Glomerular visceral epithelial cell (primary cell): ENCODE measurements at regions not wholly inside any gene's neighbourhood (a gene's known extent, or its start where the extent isn't known, plus 50 kb on each side); places are given as distances from the start of the nearest gene placed in this dataset.
A peak's percentile ranks its signal among the peaks of the same experiment; 100 is the strongest.
"Not testable (repeated sequence)": the region's sequence is repeated elsewhere in the genome, so short reads cannot be mapped to it uniquely, and the experiment has no call there.

Experiments used
- DNase-seq: peaks from one replicate; pipeline ENCODE4 v3.0.0-alpha.2; 2016; ENCODE audit errors: extremely low spot score

DNA sequence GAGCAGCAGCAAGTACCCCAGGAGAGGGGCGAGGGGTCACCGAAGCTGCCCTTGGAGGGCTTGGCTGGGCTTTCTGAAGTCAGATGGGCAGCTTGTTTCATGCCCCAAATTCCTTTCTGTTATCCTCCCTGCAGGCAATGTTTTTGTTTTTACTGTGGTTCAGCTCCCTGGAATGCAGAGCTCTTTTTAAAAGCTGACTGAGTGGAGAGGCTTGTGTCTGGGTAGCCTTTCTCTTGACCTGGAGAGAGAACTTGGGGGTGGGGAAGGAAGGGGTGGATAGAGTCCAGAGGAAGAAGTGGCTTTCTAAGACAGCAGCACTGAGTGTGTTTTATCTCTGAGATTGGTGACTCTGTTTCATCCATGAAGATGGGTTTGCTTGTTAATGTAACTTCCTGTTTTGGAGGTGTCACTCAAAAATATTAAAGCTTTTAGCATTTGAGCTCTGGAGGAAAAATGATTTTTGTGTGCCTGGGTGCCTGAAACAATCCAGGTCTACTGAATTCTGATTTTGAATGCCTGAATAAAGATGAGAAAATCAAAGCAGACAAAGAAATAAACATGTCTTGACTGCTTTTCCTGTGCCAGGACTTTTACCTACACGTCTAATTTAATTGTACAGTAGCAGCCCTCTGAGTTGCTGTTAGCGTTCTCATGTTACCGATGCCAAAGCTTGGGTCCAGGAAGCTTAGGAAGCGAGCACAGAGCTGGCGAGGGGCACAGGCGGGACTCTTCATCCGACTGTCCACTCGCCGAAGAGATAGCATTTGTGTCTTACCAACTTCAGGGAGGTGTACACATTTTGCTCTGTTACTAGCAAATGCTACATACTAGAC is 78.2 kb upstream of the EEF1E1 start:
- DNase-seq, result peak; percentile 58

DNA sequence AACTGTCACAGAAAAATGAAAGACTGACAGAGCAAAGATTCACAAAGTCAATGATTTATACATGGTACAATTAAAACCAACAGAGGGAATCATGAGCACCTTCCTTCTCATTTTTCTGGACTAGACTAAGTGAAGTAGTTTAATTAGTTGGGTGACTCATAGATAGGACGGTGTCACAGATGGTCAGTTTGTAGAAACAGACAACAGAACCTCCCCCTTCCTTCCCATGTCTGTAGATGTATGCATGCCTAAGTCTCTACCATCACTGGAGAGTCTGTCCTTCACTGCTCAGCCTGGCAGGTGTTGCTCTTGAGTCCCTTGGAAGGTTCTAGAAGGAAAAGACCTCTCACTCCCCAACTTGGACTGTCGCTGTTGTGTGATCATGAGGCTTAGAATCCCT is 75.4 kb upstream of the EEF1E1 start:
- peak; percentile 56 for DNase-seq

GRCh38 chr6:8175046-8175777 is 72.9 kb upstream of the EEF1E1 start:
- no peak for DNase-seq

DNA sequence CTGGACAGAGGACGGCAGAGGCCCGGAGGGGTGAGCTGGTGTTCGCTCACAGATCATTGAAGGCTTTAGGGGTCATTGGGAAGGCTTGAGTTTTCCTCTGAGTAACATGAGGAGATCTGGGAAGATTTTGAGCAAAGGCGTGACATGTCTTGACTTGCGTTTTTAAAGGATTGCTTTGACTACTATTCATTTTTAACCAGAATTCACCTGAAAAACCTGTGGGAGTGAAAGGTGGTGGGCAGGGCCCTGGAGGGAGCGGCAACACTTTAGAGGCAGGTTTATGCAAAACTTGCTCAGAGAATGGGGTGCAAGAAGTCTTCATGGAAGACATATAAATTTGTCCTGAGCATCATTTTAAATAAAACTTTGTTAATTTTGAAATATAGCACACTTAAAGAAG is 72.2 kb upstream of the EEF1E1 start:
- DNase-seq, result no peak

- no peak for DNase-seq
These were observed 70.2 kb upstream of the EEF1E1 start for GRCh38 chr6:8172530-8172929.

DNA sequence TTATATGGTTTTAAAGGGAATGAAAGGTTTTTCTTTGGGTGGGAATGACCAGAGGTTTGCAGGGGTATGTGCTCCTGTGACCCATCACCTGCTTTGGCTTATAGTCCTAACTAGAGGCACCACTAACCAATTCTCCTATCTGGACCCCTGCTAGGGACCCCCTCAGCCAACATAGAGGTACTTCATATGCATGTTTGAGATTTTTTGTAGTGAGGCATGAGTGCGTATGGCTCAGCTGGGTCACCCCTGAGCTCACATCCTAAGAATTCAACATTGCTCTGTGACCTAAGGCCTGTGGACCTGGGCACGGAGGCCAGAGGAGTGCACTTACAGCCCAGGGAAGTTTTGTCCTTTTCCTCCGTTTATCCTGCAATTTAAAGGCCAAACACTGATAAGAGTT is 68.4 kb upstream of the EEF1E1 start:
- no peak for DNase-seq

DNA sequence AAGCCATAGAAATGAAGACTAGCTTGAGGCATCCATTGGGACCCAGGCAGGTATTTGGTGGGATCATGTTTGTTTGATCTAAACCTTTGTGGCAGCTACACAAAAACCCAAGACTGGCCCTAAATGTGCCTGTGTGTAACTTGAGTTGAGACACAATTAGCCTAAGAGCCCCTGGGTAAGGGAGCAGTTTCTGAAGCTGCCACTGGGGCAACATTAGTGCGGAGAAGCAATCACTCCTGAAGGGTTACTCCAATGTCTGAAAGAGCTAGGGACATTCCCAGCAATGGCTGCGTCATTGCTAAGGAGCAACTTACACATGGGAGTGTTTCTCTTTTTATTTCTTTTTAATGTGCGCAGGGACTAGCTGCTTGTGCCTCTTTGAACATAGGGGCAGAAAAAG is 67.9 kb upstream of the EEF1E1 start:
- no peak for DNase-seq

- no peak for DNase-seq
These were observed 63.8 kb upstream of the EEF1E1 start for GRCh38 chr6:8166156-8166555.

DNA sequence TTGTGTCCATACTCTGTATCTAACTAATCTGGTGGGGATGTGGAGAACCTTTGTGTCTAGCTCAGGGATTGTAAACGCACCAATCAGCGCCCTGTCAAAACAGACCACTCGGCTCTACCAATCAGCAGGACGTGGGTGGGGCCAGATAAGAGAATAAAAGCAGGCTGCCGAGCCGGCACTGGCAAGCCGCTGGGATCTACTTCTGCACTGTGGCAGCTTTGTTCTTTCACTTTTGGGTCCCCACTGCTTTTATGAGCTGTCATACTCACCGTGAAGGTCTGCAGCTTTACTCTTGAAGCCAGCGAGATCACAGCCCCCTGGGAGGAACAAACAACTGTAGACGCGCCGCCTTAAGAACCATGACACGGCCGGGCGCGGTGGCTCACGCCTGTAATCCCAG is 62.7 kb upstream of the EEF1E1 start:
- not testable (repeated sequence) for DNase-seq

DNA sequence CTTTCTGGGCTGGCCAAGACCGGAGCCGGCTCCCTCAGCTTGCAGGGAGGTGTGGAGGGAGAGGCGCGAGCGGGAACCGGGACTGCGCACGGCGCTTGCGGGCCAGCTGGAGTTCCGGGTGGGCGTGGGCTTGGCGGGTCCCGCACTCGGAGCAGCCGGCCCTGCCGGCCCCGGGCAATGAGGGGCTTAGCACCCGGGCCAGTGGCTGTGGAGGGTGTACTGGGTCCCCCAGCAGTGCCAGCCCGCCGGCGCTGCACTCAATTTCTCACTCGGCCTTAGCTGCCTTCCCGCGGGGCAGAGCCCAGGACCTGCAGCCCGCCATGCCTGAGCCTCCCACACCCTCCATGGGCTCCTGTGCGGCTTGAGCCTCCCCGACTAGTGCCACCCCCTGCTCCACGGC is 61.9 kb upstream of the EEF1E1 start:
- not testable (repeated sequence) for DNase-seq

- DNase-seq, result no peak
These were observed 57.6 kb upstream of the EEF1E1 start for GRCh38 chr6:8159966-8160365.

GRCh38 chr6:8157839-8158238 is 55.5 kb upstream of the EEF1E1 start:
- no peak for DNase-seq

GRCh38 chr6:8155259-8156012 is 53.1 kb upstream of the EEF1E1 start:
- no peak for DNase-seq
